HepG2 (cell line): ENCODE measurements at regions not wholly inside any gene's neighbourhood (a gene's known extent, or its start where the extent isn't known, plus 50 kb on each side); places are given as distances from the start of the nearest gene placed in this dataset.
"Not testable (repeated sequence)": the region's sequence is repeated elsewhere in the genome, so short reads cannot be mapped to it uniquely, and the experiment has no call there.

Source experiments
- EZH2 ChIP-seq: conservative IDR thresholded peaks from 2 replicates; pipeline ENCODE4 v1.6.1; 2012; ENCODE audit warnings: mild to moderate bottlenecking, low read depth, low read length, moderate library complexity
- JUND ChIP-seq: sonication (generic); formaldehyde crosslinking; IDR thresholded peaks from 2 replicates; pipeline ENCODE4 v1.8.0; 2022; ENCODE audit warnings: mild to moderate bottlenecking, missing genetic modification reagents
- KDM5A ChIP-seq: fragments of 200-600 bp; sonication (generic); IDR thresholded peaks from 2 replicates; pipeline ENCODE4 v1.7.0; 2018; ENCODE audit warnings: antibody characterized with exemption, mild to moderate bottlenecking, low read length, borderline replicate concordance
- KLF16 ChIP-seq, 2 experiments: sonication (generic) in 1 of 2; formaldehyde crosslinking in 1 of 2; IDR thresholded peaks; 2 replicates each; pipeline versions ENCODE4 v1.6.1 to v1.8.0; 2016 to 2023; ENCODE audit warnings: missing genetic modification reagents in 2 of 2, missing compliant biosample characterization in 1 of 2
- POLR2A ChIP-seq, 2 experiments: IDR thresholded peaks; 2 replicates each; pipeline ENCODE4 v1.6.1; 2011; ENCODE audit warnings: low read depth in 2 of 2, low read length in 2 of 2, mild to moderate bottlenecking in 1 of 2, moderate library complexity in 1 of 2; ENCODE audit not compliant: insufficient read depth in 1 of 2
- TARDBP ChIP-seq: sonication (generic); formaldehyde crosslinking; IDR thresholded peaks from 2 replicates; pipeline ENCODE4 v1.8.0; 2022; ENCODE audit warnings: mild to moderate bottlenecking, missing genetic modification reagents
- ZNF563 ChIP-seq: sonication (generic); formaldehyde crosslinking; IDR thresholded peaks from 2 replicates; pipeline ENCODE4 v1.8.0; 2022; ENCODE audit warnings: mild to moderate bottlenecking, moderate library complexity, missing genetic modification reagents
- TF ChIP-seq, protein P1 (sequence below): sonication (generic); formaldehyde crosslinking; IDR thresholded peaks from 2 replicates; pipeline ENCODE4 v1.8.1; 2023; ENCODE audit warnings: missing genetic modification reagents, mild to moderate bottlenecking, borderline replicate concordance
- TF ChIP-seq, protein P2 (sequence below): sonication (generic); formaldehyde crosslinking; IDR thresholded peaks from 2 replicates; pipeline ENCODE4 v1.5.1; 2020; ENCODE audit warnings: mild to moderate bottlenecking, missing genetic modification reagents
- TF ChIP-seq, protein P3 (sequence below): sonication (generic); formaldehyde crosslinking; IDR thresholded peaks from 2 replicates; pipeline ENCODE4 v1.4.0; 2020; ENCODE audit warnings: missing genetic modification reagents
- TF ChIP-seq, protein P4 (sequence below): sonication (generic); formaldehyde crosslinking; IDR thresholded peaks from 2 replicates; pipeline ENCODE4 v1.5.0; 2020; ENCODE audit warnings: mild to moderate bottlenecking, missing genetic modification reagents, moderate library complexity
- TF ChIP-seq, protein P5 (sequence below): IDR thresholded peaks from 2 replicates; pipeline ENCODE4 v1.6.1; 2012; ENCODE audit warnings: low read length, improper control_type of control experiment

DNA sequence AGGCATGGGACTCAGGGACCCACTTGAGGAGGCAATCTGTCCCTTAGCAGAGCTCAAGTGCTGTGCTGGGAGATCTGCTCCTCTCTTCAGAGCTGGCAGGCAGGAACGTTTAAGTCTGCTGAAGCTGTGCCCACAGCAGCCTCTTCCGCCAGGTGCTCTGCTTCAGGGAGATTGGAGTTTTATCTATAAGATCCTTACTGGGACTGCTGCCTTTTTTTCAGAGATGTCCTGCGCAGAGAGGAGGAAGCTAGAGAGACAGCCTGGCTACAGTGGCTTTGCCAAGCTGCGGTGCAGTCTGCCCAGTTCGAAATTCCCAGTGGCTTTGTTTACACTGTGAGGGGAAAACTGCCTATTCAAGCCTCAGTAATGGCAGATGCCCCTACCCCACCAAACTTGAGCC is 329.8 kb downstream of the BMPER start:
- not testable (repeated sequence) for TF ChIP-seq TARDBP; KLF16 (CRISPR knock-in tag; IDR thresholded peaks at IDR 0.05); KDM5A; ZNF563; POLR2A (IDR thresholded peaks at IDR 0.05; ENCODE audit: insufficient read depth in 1 of 2, low read depth in 2 of 2, low read length in 2 of 2); JUND (CRISPR knock-in tag); EZH2
- TF ChIP-seq, protein P1, sequence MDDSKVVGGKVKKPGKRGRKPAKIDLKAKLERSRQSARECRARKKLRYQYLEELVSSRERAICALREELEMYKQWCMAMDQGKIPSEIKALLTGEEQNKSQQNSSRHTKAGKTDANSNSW = not testable (repeated sequence)
- TF ChIP-seq, protein P2, sequence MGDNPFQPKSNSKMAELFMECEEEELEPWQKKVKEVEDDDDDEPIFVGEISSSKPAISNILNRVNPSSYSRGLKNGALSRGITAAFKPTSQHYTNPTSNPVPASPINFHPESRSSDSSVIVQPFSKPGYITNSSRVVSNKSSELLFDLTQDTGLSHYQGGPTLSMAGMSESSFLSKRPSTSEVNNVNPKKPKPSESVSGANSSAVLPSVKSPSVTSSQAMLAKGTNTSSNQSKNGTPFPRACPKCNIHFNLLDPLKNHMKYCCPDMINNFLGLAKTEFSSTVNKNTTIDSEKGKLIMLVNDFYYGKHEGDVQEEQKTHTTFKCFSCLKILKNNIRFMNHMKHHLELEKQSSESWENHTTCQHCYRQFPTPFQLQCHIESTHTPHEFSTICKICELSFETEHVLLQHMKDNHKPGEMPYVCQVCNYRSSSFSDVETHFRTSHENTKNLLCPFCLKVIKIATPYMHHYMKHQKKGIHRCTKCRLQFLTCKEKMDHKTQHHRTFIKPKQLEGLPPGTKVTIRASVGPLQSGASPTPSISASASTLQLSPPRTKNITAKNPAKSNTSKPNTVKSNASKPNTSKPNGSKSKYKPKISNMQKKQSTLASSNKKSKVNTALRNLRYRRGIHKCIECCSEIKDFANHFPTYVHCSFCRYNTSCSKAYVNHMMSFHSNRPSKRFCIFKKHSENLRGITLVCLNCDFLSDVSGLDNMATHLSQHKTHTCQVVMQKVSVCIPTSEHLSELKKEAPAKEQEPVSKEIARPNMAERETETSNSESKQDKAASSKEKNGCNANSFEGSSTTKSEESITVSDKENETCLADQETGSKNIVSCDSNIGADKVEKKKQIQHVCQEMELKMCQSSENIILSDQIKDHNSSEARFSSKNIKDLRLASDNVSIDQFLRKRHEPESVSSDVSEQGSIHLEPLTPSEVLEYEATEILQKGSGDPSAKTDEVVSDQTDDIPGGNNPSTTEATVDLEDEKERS = not testable (repeated sequence)
- TF ChIP-seq, protein P3, sequence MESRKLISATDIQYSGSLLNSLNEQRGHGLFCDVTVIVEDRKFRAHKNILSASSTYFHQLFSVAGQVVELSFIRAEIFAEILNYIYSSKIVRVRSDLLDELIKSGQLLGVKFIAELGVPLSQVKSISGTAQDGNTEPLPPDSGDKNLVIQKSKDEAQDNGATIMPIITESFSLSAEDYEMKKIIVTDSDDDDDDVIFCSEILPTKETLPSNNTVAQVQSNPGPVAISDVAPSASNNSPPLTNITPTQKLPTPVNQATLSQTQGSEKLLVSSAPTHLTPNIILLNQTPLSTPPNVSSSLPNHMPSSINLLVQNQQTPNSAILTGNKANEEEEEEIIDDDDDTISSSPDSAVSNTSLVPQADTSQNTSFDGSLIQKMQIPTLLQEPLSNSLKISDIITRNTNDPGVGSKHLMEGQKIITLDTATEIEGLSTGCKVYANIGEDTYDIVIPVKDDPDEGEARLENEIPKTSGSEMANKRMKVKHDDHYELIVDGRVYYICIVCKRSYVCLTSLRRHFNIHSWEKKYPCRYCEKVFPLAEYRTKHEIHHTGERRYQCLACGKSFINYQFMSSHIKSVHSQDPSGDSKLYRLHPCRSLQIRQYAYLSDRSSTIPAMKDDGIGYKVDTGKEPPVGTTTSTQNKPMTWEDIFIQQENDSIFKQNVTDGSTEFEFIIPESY (CRISPR knock-in tag) = not testable (repeated sequence)
- TF ChIP-seq, protein P4, sequence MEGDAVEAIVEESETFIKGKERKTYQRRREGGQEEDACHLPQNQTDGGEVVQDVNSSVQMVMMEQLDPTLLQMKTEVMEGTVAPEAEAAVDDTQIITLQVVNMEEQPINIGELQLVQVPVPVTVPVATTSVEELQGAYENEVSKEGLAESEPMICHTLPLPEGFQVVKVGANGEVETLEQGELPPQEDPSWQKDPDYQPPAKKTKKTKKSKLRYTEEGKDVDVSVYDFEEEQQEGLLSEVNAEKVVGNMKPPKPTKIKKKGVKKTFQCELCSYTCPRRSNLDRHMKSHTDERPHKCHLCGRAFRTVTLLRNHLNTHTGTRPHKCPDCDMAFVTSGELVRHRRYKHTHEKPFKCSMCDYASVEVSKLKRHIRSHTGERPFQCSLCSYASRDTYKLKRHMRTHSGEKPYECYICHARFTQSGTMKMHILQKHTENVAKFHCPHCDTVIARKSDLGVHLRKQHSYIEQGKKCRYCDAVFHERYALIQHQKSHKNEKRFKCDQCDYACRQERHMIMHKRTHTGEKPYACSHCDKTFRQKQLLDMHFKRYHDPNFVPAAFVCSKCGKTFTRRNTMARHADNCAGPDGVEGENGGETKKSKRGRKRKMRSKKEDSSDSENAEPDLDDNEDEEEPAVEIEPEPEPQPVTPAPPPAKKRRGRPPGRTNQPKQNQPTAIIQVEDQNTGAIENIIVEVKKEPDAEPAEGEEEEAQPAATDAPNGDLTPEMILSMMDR (CRISPR knock-in tag) = not testable (repeated sequence)
- TF ChIP-seq, protein P5, sequence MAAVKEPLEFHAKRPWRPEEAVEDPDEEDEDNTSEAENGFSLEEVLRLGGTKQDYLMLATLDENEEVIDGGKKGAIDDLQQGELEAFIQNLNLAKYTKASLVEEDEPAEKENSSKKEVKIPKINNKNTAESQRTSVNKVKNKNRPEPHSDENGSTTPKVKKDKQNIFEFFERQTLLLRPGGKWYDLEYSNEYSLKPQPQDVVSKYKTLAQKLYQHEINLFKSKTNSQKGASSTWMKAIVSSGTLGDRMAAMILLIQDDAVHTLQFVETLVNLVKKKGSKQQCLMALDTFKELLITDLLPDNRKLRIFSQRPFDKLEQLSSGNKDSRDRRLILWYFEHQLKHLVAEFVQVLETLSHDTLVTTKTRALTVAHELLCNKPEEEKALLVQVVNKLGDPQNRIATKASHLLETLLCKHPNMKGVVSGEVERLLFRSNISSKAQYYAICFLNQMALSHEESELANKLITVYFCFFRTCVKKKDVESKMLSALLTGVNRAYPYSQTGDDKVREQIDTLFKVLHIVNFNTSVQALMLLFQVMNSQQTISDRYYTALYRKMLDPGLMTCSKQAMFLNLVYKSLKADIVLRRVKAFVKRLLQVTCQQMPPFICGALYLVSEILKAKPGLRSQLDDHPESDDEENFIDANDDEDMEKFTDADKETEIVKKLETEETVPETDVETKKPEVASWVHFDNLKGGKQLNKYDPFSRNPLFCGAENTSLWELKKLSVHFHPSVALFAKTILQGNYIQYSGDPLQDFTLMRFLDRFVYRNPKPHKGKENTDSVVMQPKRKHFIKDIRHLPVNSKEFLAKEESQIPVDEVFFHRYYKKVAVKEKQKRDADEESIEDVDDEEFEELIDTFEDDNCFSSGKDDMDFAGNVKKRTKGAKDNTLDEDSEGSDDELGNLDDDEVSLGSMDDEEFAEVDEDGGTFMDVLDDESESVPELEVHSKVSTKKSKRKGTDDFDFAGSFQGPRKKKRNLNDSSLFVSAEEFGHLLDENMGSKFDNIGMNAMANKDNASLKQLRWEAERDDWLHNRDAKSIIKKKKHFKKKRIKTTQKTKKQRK = not testable (repeated sequence)
